ENCODE measurements at regions not wholly inside any gene's neighbourhood (a gene's known extent, or its start where the extent isn't known, plus 50 kb on each side); places are given as distances from the start of the nearest gene placed in this dataset.

- no peak for TF ChIP-seq CTCF (IDR thresholded peaks at IDR 0.05; ENCODE audit: extremely low read depth, missing control alignments)
- DNase-seq (ENCODE audit: low spot score) = no peak
These were observed 585.8 kb upstream of the FAM174A start for GRCh38 chr5:99949361-99949760.

DNA sequence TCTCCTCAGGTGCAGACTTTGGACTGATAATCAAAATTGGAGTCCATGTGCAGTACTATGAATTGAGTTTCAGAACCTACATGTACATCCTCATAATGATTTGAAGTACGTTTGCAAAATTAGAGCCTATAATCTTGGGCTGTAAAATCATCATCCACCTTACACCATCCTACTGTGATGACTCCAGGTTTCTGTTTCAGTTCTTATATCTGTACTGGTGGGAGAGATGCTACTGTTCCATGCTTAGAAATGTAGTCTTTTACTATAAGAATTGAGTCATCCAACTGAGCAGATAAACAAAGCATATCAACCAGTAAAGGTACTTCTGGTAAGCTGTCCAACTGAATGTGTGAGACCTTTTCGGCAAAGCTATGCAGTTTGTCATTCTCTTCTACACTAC is 586.3 kb upstream of the FAM174A start:
- no peak for TF ChIP-seq CTCF (IDR thresholded peaks at IDR 0.05; ENCODE audit: extremely low read depth, missing control alignments)
- DNase-seq (ENCODE audit: low spot score) = no peak

DNA sequence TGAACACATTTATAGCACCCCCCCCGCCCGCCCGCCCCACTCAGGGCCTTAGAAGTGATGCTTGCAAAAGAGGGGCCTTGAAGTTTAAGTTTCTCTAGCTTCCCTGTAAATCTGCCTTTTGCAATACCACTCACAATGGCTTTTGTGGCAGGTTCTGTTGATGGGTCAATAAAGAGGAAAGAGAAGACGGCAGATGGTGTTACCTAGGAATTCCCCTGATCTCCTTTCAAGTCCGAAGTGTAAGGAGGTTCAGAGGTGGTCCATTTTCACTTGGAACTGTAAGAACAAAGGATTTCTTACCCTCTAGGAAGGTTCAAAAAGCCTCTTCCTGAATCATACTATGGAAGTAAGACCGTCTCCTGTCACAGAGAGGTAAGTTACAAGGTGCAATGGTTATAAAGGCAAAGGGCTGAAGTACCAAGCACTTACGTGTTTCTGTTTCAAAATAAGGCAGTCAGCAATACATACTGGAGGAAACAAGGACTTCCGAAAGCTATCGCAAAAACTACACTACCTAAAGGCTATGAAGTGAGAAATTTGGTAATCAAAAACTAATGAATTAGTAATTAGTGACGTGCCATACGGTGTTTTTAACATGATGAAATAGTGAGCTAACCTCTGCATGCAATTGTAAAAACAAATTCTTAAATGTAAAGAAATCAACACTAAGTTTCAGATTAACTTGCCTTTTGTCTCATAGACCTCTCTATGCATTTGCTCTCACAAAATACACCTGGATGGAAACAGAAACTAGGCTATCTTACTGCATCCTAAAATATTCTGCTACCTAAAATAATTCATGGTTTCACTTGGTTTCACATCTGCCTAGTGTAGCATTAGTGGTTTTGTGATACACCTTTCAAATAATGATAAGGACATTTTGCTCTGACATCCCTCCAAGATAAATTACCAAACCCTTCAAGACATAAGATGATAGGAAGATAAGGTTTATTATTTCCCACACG is 589.4 kb upstream of the FAM174A start:
- TF ChIP-seq CTCF (IDR thresholded peaks at IDR 0.05; ENCODE audit: extremely low read depth, missing control alignments) = no peak
- DNase-seq (ENCODE audit: low spot score) = no peak

GRCh38 chr5:99940540-99940939 is 594.6 kb upstream of the FAM174A start:
- TF ChIP-seq CTCF (IDR thresholded peaks at IDR 0.05; ENCODE audit: extremely low read depth, missing control alignments) = no peak

GRCh38 chr5:99936911-99937310 is 598.3 kb upstream of the FAM174A start:
- no peak for DNase-seq (ENCODE audit: low spot score)
- TF ChIP-seq CTCF (IDR thresholded peaks at IDR 0.05; ENCODE audit: extremely low read depth, missing control alignments) = no peak

More at GRCh38 chr5:99940540-99940939, 594.6 kb upstream of the FAM174A start:
- no peak for DNase-seq (ENCODE audit: low spot score)

- DNase-seq (ENCODE audit: low spot score) = no peak
- no peak for TF ChIP-seq CTCF (IDR thresholded peaks at IDR 0.05; ENCODE audit: extremely low read depth, missing control alignments)
These were observed 605.4 kb upstream of the FAM174A start for GRCh38 chr5:99929806-99930135.

DNA sequence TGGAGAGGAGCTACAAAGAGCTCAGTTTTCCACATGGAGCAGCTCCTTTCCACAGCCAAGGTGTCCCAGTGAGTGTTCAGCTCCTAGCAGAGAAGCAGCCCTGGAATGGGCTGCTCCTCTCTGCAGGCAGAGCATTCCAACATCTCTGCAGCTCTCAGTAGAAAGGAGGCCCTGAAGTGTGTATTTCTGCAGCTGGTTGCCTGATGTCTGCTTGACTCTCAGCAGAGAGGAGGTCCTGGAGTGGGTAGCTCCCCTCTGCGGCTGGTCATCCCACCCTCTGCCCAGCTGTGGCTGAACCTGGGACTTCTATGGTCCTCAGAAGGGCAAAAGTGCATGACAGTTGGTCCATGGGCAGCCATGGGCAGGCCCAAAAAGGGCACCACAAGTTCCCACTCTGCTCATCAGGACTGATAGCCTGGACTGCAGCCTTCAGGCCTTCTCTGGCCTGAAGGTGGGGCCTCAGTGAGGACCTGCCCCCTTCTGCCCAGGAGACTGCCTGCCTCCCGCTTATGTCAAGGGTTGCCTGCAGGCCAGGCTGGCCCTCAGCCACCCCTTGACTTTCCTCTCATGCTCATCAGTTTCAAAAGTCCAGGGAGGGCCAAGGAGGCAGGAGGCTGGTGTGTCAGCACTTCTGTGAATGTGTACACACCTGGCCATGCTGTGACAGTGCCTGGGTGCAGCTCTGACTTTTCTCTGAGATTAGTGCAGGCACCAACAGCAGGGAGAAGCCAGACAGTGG is 605.9 kb upstream of the FAM174A start:
- no peak for TF ChIP-seq CTCF (IDR thresholded peaks at IDR 0.05; ENCODE audit: extremely low read depth, missing control alignments)
- DNase-seq (ENCODE audit: low spot score) = no peak

Data from GM20000 (cell line).